NCI-H2227 treated with DMSO at 0.1 percent for 48 hours (cell line): ENCODE measurements at regions not wholly inside any gene's neighbourhood (a gene's known extent, or its start where the extent isn't known, plus 50 kb on each side); places are given as distances from the start of the nearest gene placed in this dataset.

Experiments
- DNase-seq: peaks from one replicate; lab custom pipeline; 2025; lab: John Stamatoyannopoulos, UW

- DNase-seq, result no peak
Observed at GRCh38 chr18:61248589-61248988, 84.6 kb upstream of the CDH20 start.

- no peak for DNase-seq
Observed at GRCh38 chr18:61256291-61256690, 76.9 kb upstream of the CDH20 start.

DNA sequence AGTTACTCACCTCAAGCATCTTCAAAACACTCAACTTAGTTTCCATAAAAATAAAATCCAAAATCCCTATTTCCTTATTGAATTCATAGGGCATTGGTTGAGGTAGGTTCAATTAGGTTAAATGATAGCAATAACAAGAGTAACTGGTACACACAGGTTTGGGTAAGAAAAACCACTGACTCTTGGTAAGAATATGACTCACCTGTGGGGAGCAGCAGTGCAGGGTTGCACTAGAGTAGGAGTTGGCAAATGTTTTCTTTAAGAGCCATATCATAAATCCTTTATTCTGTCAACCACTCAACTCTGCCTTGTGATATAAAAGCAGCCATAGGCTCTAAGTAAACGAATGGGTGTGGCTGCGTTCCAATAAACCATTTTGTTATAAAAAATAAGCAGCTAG, 71.4 kb upstream of the CDH20 start:
- no peak for DNase-seq

GRCh38 chr18:61272793-61273192, 60.4 kb upstream of the CDH20 start:
- DNase-seq, result no peak

GRCh38 chr18:61273533-61273932, 59.7 kb upstream of the CDH20 start:
- no peak for DNase-seq

DNA sequence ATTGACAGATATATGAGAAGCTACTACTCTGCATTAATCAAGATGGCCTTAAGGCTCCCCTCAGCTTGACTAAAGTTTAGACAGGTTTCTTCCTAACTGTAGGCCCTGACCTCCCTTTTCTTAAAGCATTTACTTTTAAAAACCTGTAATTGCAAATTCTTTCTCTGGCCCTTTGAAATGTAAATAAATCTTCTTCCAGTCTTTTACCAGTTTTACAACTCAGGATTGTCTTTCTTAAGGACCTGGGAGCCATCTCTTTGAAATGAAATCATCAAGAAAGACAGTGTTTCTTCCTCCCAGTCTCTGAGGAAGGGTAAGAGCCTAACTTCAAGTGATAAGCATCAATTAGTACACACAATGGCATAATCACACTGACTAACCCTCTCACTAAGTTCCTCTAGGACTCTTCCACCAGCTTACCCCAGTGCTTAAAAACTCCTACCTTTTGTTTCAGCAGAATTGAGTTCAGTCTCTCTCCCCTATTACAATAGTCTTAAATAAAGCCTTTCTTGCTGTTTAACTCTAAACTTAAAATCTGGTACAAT, 58.7 kb upstream of the CDH20 start:
- DNase-seq, result no peak

GRCh38 chr18:61277808-61278207, 55.4 kb upstream of the CDH20 start:
- DNase-seq, result no peak

GRCh38 chr18:61281431-61281830, 51.8 kb upstream of the CDH20 start:
- DNase-seq, result no peak

- DNase-seq, result no peak
Observed at GRCh38 chr18:61282926-61283325, 50.3 kb upstream of the CDH20 start.
